Cardiac septum (tissue), 1 donor: ENCODE measurements at regions not wholly inside any gene's neighbourhood (a gene's known extent, or its start where the extent isn't known, plus 50 kb on each side); places are given as distances from the start of the nearest gene placed in this dataset.
"Not testable (repeated sequence)": the region's sequence is repeated elsewhere in the genome, so short reads cannot be mapped to it uniquely, and the experiment has no call there.

Experiments used
- DNase-seq: peaks from one replicate; pipeline ENCODE4 v3.0.0-alpha.2; 2020; ENCODE audit warnings: low spot score
- intact Hi-C: fragments of 100-400 bp; cut with DNase I; formaldehyde crosslinking; loops from one replicate; pipeline ENCODE4 v1.14.0; 2022
- donor health status: DM: no; HTN: no; CAD: no.

GRCh38 chr17:30596948-30597775 is 120.0 kb downstream of the GOSR1 start:
- intact Hi-C loops, DNase-seq: not testable (repeated sequence)

GRCh38 chr17:30594953-30595371 is 117.8 kb downstream of the GOSR1 start:
- DNase-seq, intact Hi-C loops: not testable (repeated sequence)

GRCh38 chr17:30594223-30594952 is 117.2 kb downstream of the GOSR1 start:
- DNase-seq: no peak
- intact Hi-C loops: no loop called here

GRCh38 chr17:30590081-30590733 is 113.0 kb downstream of the GOSR1 start:
- intact Hi-C loops: no loop called here
- DNase-seq: no peak

- DNase-seq: no peak
- intact Hi-C loops: no loop called here
Measured at GRCh38 chr17:30589431-30589830, 112.2 kb downstream of the GOSR1 start.

- intact Hi-C loops: no loop called here
- no peak for DNase-seq
Measured at GRCh38 chr17:30588798-30589247, 111.6 kb downstream of the GOSR1 start.

- intact Hi-C loops: no loop called here
- no peak for DNase-seq
Measured at GRCh38 chr17:30586818-30587595, 109.8 kb downstream of the GOSR1 start.

GRCh38 chr17:30584810-30585209 is 107.6 kb downstream of the GOSR1 start:
- no peak for DNase-seq
- intact Hi-C loops: no loop called here

GRCh38 chr17:30580916-30581315 is 103.7 kb downstream of the GOSR1 start:
- DNase-seq: no peak
- intact Hi-C loops: no loop called here

GRCh38 chr17:30579610-30580315 is 102.6 kb downstream of the GOSR1 start:
- intact Hi-C loops: no loop called here
- DNase-seq: no peak

GRCh38 chr17:30578015-30578717 is 101.0 kb downstream of the GOSR1 start:
- intact Hi-C loops: not testable (repeated sequence)
- peak; percentile 53 for DNase-seq
